GM12872 (cell line): ENCODE measurements at regions not wholly inside any gene's neighbourhood (a gene's known extent, or its start where the extent isn't known, plus 50 kb on each side); places are given as distances from the start of the nearest gene placed in this dataset.

Experiments
- TF ChIP-seq, protein P1 (sequence below): IDR thresholded peaks from 3 replicates; pipeline ENCODE4 v1.5.1; 2011; ENCODE audit warnings: low read depth, mild to moderate bottlenecking, low read length, moderate library complexity; ENCODE audit not compliant: insufficient read depth

- TF ChIP-seq, protein P1, sequence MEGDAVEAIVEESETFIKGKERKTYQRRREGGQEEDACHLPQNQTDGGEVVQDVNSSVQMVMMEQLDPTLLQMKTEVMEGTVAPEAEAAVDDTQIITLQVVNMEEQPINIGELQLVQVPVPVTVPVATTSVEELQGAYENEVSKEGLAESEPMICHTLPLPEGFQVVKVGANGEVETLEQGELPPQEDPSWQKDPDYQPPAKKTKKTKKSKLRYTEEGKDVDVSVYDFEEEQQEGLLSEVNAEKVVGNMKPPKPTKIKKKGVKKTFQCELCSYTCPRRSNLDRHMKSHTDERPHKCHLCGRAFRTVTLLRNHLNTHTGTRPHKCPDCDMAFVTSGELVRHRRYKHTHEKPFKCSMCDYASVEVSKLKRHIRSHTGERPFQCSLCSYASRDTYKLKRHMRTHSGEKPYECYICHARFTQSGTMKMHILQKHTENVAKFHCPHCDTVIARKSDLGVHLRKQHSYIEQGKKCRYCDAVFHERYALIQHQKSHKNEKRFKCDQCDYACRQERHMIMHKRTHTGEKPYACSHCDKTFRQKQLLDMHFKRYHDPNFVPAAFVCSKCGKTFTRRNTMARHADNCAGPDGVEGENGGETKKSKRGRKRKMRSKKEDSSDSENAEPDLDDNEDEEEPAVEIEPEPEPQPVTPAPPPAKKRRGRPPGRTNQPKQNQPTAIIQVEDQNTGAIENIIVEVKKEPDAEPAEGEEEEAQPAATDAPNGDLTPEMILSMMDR: no peak
Measured at GRCh38 chr4:131192318-131192717, 1956.8 kb upstream of the PCDH10 start.

GRCh38 chr4:131207589-131207988 is 1941.5 kb upstream of the PCDH10 start:
- TF ChIP-seq, protein P1: no peak

- TF ChIP-seq, protein P1: no peak
Measured at GRCh38 chr4:131248314-131248713, 1900.8 kb upstream of the PCDH10 start.

DNA sequence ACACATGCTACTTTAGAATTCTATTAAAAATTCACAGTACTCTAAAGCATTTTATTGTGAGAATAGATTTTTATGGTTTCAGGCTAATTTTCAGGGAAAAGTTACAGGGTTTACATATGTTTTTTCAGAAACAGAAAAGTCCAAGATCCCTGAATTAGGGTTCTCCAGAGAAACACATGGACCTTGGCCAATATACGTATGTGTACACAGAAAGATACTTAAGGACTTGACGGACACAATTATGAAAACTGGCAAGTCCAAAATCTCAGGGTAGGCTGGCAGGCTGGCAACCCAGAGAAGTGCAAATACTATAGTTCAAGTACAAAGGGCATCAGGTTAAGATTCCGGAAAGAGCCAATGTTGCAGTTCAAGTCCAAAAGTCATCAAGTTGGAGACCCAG is 1897.8 kb upstream of the PCDH10 start:
- TF ChIP-seq, protein P1: no peak

DNA sequence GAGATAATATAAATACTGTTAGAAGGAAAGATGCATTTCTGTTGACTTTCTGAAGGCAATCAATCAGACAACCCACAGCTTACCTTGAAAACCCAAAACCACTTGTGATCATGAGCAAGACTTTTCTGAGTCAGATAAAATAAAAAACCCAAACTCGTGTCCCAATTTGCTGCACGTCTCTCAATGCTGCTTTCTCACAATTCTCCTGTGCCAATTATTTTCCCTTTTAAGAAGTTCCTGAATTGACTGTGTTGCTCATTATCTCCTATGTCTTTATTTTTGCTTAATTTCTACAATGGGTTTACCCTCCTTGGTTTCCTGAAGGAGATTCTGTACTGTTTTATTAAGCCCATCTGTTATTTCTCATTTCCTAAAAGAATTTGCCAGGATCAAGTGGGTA is 1891.9 kb upstream of the PCDH10 start:
- TF ChIP-seq, protein P1: no peak

DNA sequence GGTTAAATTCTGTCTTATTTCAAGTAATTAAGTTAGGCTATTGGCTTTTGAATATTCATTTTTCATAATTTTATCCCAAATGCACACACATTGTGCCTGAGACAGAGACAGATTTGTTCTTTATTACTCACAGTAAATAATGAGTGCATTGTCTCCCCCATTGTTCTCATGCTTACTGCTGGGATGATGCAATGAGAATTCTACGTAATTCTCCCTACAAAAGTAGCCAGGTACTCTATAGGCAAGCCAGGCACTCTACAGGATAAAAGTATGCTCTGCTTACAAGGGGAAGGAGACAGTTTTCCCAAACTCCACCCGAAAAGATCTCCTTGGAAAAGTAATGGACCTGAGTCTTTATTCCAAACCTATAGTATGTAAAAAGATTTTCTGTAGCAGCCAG is 1890.7 kb upstream of the PCDH10 start:
- TF ChIP-seq, protein P1: no peak

- TF ChIP-seq, protein P1: no peak
Measured at GRCh38 chr4:131288441-131288840, 1860.7 kb upstream of the PCDH10 start.

- TF ChIP-seq, protein P1: no peak
Measured at GRCh38 chr4:131296192-131296591, 1852.9 kb upstream of the PCDH10 start.
